H1 (cell line): ENCODE measurements at regions not wholly inside any gene's neighbourhood (a gene's known extent, or its start where the extent isn't known, plus 50 kb on each side); places are given as distances from the start of the nearest gene placed in this dataset.

Experiments
- CTCF ChIA-PET: fragments of 300-600 bp; sonication (Branson Sonifier 250); formaldehyde crosslinking; loops from one replicate; lab custom pipeline; 2021; ENCODE audit not compliant: partially characterized antibody; lab: Charles Lee
- POLR2A ChIA-PET: fragments of 300-600 bp; sonication (Branson Sonifier 250); formaldehyde crosslinking; loops from one replicate; lab custom pipeline; 2021; ENCODE audit warnings: inconsistent platforms; ENCODE audit not compliant: partially characterized antibody; lab: Charles Lee
- DNase-seq, 2 experiments: peaks; one replicate each; pipeline versions ENCODE4 v3.0.0 to v3.0.0-alpha.2; 2010 to 2022; ENCODE audit warnings: low spot score in 2 of 2, low read depth in 1 of 2, mixed read lengths in 1 of 2
- FAIRE-seq: peaks from 2 replicates; lab custom pipeline; 2011; peaks lifted over from hg19 to GRCh38; lab: Jason Lieb, UNC
- H2AFZ ChIP-seq: 2 replicates; pipeline ENCODE4 v1.8.1; 2012; ENCODE audit warnings: low read length, inconsistent platforms
- H2AK5ac ChIP-seq: 2 replicates; pipeline ENCODE4 v1.6.1; 2013; ENCODE audit warnings: low read depth, low read length
- H2BK120ac ChIP-seq: replicated peaks from 2 replicates; pipeline ENCODE3; 2013; ENCODE audit warnings: low read depth, low read length, inconsistent platforms
- H2BK12ac ChIP-seq: 2 replicates; pipeline ENCODE4 v1.6.1; 2013; ENCODE audit warnings: low read depth, low read length
- H2BK15ac ChIP-seq: 2 replicates; pipeline ENCODE4 v1.6.1; 2013; ENCODE audit warnings: low read length
- H2BK20ac ChIP-seq: 2 replicates; pipeline ENCODE4 v1.6.1; 2013; ENCODE audit warnings: low read length
- H2BK5ac ChIP-seq: 2 replicates; pipeline ENCODE4 v1.6.1; 2013; ENCODE audit warnings: low read depth, low read length
- H3K14ac ChIP-seq: 2 replicates; pipeline ENCODE4 v1.6.1; 2013; ENCODE audit warnings: inconsistent platforms; ENCODE audit not compliant: insufficient read length
- H3K18ac ChIP-seq: 2 replicates; pipeline ENCODE4 v1.6.1; 2013; ENCODE audit warnings: low read length; ENCODE audit errors: extremely low read depth
- H3K23ac ChIP-seq: 2 replicates; pipeline ENCODE4 v1.6.1; 2013; ENCODE audit warnings: inconsistent platforms; ENCODE audit not compliant: insufficient read length
- H3K23me2 ChIP-seq: 2 replicates; pipeline ENCODE4 v1.6.1; 2013; ENCODE audit warnings: low read depth, low read length
- H3K27ac ChIP-seq: 2 replicates; pipeline ENCODE4 v1.6.1; 2011; ENCODE audit warnings: low read depth, low read length, inconsistent platforms
- H3K27me3 ChIP-seq, 4 experiments: replicated peaks in 1 of 4; 1 replicate in 1 of 4; 2 replicates in 3 of 4; pipeline versions ENCODE4 v1.6.1 to v1.8.1; 2011 to 2013; ENCODE audit warnings: low read length in 3 of 4, mild to moderate bottlenecking in 3 of 4, inconsistent platforms in 2 of 4, mixed read lengths in 2 of 4, moderate library complexity in 1 of 4; ENCODE audit not compliant: control insufficient read depth in 3 of 4, insufficient read depth in 3 of 4; ENCODE audit errors: extremely low read depth in 1 of 4
- H3K36me3 ChIP-seq, 4 experiments: 2 replicates each; pipeline versions ENCODE4 v1.6.1 to v1.8.1; 2011 to 2013; ENCODE audit warnings: mild to moderate bottlenecking in 4 of 4, low read length in 3 of 4, moderate library complexity in 2 of 4, control low read depth in 1 of 4, inconsistent platforms in 1 of 4; ENCODE audit not compliant: insufficient read depth in 4 of 4, control insufficient read depth in 2 of 4
- H3K4ac ChIP-seq: replicated peaks from 2 replicates; pipeline ENCODE3; 2013; ENCODE audit warnings: low read length, low read depth, mixed read lengths, inconsistent platforms; ENCODE audit not compliant: insufficient read length
- H3K4me1 ChIP-seq, 4 experiments: replicated peaks in 1 of 4; 1 replicate in 1 of 4; 2 replicates in 3 of 4; pipeline versions ENCODE4 v1.6.1 to v1.8.1; 2011 to 2013; ENCODE audit warnings: low read length in 3 of 4, inconsistent platforms in 2 of 4, mixed read lengths in 1 of 4; ENCODE audit not compliant: insufficient read depth in 4 of 4, control insufficient read depth in 3 of 4
- H3K4me2 ChIP-seq, 2 experiments: 2 replicates each; pipeline versions ENCODE4 v1.6.1 to v1.8.1; 2011 to 2013; ENCODE audit warnings: low read depth in 2 of 2, low read length in 2 of 2, control low read depth in 1 of 2, inconsistent platforms in 1 of 2, mild to moderate bottlenecking in 1 of 2; ENCODE audit not compliant: insufficient read depth in 1 of 2
- H3K4me3 ChIP-seq, 4 experiments: fragments of 200-600, 300-600 bp in 1 of 4; sonication (generic), shearing (Covaris generic), sonication (Bioruptor Twin) in 1 of 4; 2 replicates each; pipeline versions ENCODE4 v1.5.1 to v1.8.1; 2011 to 2016; ENCODE audit warnings: low read length in 4 of 4, low read depth in 3 of 4, control low read depth in 2 of 4, inconsistent platforms in 2 of 4, mild to moderate bottlenecking in 2 of 4, mixed read lengths in 1 of 4, moderate library complexity in 1 of 4; ENCODE audit not compliant: insufficient read depth in 2 of 4; ENCODE audit errors: extremely low read depth in 1 of 4
- H3K56ac ChIP-seq: replicated peaks from 2 replicates; pipeline ENCODE3; 2013; ENCODE audit warnings: low read depth, mild to moderate bottlenecking, mixed read lengths, low read length, inconsistent platforms; ENCODE audit not compliant: insufficient read length
- H3K79me1 ChIP-seq: 2 replicates; pipeline ENCODE4 v1.6.1; 2013; ENCODE audit warnings: low read depth, low read length, control low read depth
- H3K79me2 ChIP-seq, 2 experiments: 2 replicates each; pipeline versions ENCODE4 v1.6.1 to v1.8.1; 2012 to 2013; ENCODE audit warnings: low read length in 2 of 2, mild to moderate bottlenecking in 2 of 2, inconsistent platforms in 1 of 2; ENCODE audit not compliant: insufficient read depth in 2 of 2, control insufficient read depth in 1 of 2
- H3K9ac ChIP-seq, 4 experiments: replicated peaks in 1 of 4; 1 replicate in 1 of 4; 2 replicates in 3 of 4; pipeline versions ENCODE4 v1.6.1 to v1.8.1; 2011 to 2013; ENCODE audit warnings: low read depth in 3 of 4, low read length in 3 of 4, control low read depth in 2 of 4, mild to moderate bottlenecking in 2 of 4, moderate library complexity in 2 of 4, inconsistent platforms in 1 of 4; ENCODE audit errors: extremely low read depth in 1 of 4
- H3K9me3 ChIP-seq, 2 experiments: 2 replicates each; pipeline versions ENCODE4 v1.6.1 to v1.8.1; 2012 to 2013; ENCODE audit warnings: mild to moderate bottlenecking in 2 of 2, moderate library complexity in 2 of 2, control low read depth in 1 of 2, inconsistent platforms in 1 of 2, low read depth in 1 of 2, low read length in 1 of 2, mixed read lengths in 1 of 2; ENCODE audit not compliant: insufficient read depth in 2 of 2
- H4K20me1 ChIP-seq, 2 experiments: replicated peaks in 1 of 2; 2 replicates each; pipeline versions ENCODE3 to v1.8.1; 2011 to 2013; ENCODE audit warnings: inconsistent platforms in 2 of 2, low read length in 2 of 2, mild to moderate bottlenecking in 1 of 2; ENCODE audit not compliant: insufficient read depth in 2 of 2, control insufficient read depth in 1 of 2
- H4K5ac ChIP-seq: 2 replicates; pipeline ENCODE4 v1.6.1; 2013; ENCODE audit warnings: low read length, low read depth, mixed read lengths, inconsistent platforms; ENCODE audit not compliant: insufficient read length
- H4K8ac ChIP-seq: 2 replicates; pipeline ENCODE4 v1.8.0; 2013; ENCODE audit warnings: mild to moderate bottlenecking, moderate library complexity, low read length, inconsistent platforms; ENCODE audit not compliant: insufficient read depth; ENCODE audit errors: extremely low read depth
- H4K91ac ChIP-seq: replicated peaks from 2 replicates; pipeline ENCODE3; 2013; ENCODE audit warnings: low read length, mixed read lengths, inconsistent platforms; ENCODE audit not compliant: insufficient read length
- CBX5 ChIP-seq: fragments of 300-800, 300-1000 bp; sonication (generic); IDR thresholded peaks from 2 replicates; pipeline ENCODE4 v1.7.1; 2016; ENCODE audit warnings: antibody characterized with exemption, low read length, low read depth
- HDAC6 ChIP-seq: IDR thresholded peaks from one replicate; pipeline ENCODE4 v1.7.1; 2012; ENCODE audit warnings: low read depth, mild to moderate bottlenecking, inconsistent platforms, low read length, moderate library complexity
- KDM5A ChIP-seq: fragments of 200-600 bp; IDR thresholded peaks from 2 replicates; pipeline ENCODE4 v1.7.1; 2012; ENCODE audit warnings: mild to moderate bottlenecking, low read length, inconsistent platforms, mixed read lengths
- MAX ChIP-seq: IDR thresholded peaks from 2 replicates; pipeline ENCODE4 v1.6.1; 2012; ENCODE audit warnings: inconsistent platforms
- POLR2AphosphoS5 ChIP-seq: IDR thresholded peaks from 2 replicates; pipeline ENCODE4 v1.6.1; 2011; ENCODE audit warnings: low read depth, low read length
- RFX5 ChIP-seq: IDR thresholded peaks from 2 replicates; pipeline ENCODE4 v1.6.1; 2011; ENCODE audit warnings: low read depth, low read length, improper control_type of control experiment, borderline replicate concordance
- SIN3A ChIP-seq, 2 experiments: IDR thresholded peaks in 1 of 2; conservative IDR thresholded peaks in 1 of 2; 2 replicates each; pipeline ENCODE4 v1.6.1; 2011 to 2012; ENCODE audit warnings: low read length in 2 of 2, improper control_type of control experiment in 1 of 2, low read depth in 1 of 2, mild to moderate bottlenecking in 1 of 2
- TAF1 ChIP-seq: IDR thresholded peaks from 2 replicates; pipeline ENCODE4 v1.6.1; 2011; ENCODE audit warnings: mild to moderate bottlenecking, low read depth, low read length
- TAF7 ChIP-seq: optimal IDR thresholded peaks from 2 replicates; pipeline ENCODE3; 2011; ENCODE audit warnings: low read depth, mild to moderate bottlenecking, inconsistent platforms, low read length, moderate library complexity, borderline replicate concordance
- TEAD4 ChIP-seq: IDR thresholded peaks from 2 replicates; pipeline ENCODE4 v1.6.1; 2012; ENCODE audit warnings: low read depth, low read length, inconsistent platforms, mixed read lengths
- WGBS, 2 experiments: shearing (Covaris generic) in 1 of 2; methylation state at CpG; one replicate each; pipeline versions ENCODE4 v1.1.6 to v1.1.7; 2013 to 2015; ENCODE audit warnings: low lambda C conversion rate in 2 of 2, mixed read lengths in 2 of 2, inconsistent platforms in 1 of 2, low coverage in 1 of 2, missing lambda C conversion rate in 1 of 2; ENCODE audit not compliant: insufficient replicate concordance in 2 of 2, insufficient coverage in 1 of 2, insufficient read length in 1 of 2; ENCODE audit errors: extremely low coverage in 1 of 2, missing lambda C conversion rate in 1 of 2; 5-methylcytosine and 5-hydroxymethylcytosine counted together

DNA sequence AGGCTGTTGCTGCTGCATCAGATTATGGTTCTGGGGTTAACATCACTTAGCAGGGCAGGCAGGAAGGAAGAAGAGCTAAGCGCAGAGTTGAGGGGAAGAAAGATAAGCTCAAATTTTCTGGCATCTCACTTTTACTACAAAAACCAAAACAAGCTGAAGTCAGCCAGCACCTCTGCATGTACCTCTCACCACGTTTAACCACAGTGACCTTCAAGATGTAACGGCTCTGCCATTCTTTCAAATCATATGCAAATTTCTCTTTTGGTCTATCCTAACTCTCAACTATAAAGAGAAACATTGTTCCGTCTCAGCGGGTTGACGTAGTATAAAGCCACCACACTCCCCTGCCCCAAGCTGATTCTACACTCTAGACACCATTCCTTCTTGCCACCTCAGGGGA is 154.4 kb downstream of the OMA1 start:
- no peak for FAIRE-seq
- CTCF ChIA-PET: interaction anchor here (0.7 to 2.2 kb wide), 5 partner anchors 10 to 842 kb away, joined by 3 to 8 read pairs (median 4); no protein-coding TSS in a partner anchor

More for the DNA sequence above, 154.4 kb downstream of the OMA1 start:
- Histone ChIP-seq H4K8ac (no peak overlapping the region), H3K18ac (0 out of 2 replicates have a peak overlapping the region, but pooled peaks have one; percentile 25), H4K20me1 (no peaks in the 10 kb centered on the region), H3K4me1 (peaks cover 0 to 24% (median 7%) of the 10 kb centered on the region in 4 experiments; a peak in 3 of 7 replicates), H3K4me3 (no peak overlapping the region), H2BK20ac (no peak overlapping the region), H2BK12ac (0 out of 2 replicates have a peak overlapping the region, but pooled peaks have one; percentile 90), H3K79me1 (no peaks in the 10 kb centered on the region), H3K23ac (no peak overlapping the region), H3K27me3 (no peaks in the 10 kb centered on the region), H3K4me2 (peak overlapping the region in 1 of 2 experiments; percentile 48; a peak in 2 of 4 replicates), H2BK15ac (peak overlapping the region; percentile 8; the same call in 1 of the 2 replicates), H2AFZ (no peak overlapping the region), H3K36me3 (no peaks in the 10 kb centered on the region), H4K5ac (no peak overlapping the region), H3K4ac (no peak overlapping the region), H3K56ac (no peak overlapping the region), H3K27ac (no peak overlapping the region), H3K23me2 (peaks cover 1% of the 10 kb centered on the region; the same call in 1 of the 2 replicates), H2BK120ac (no peak overlapping the region), H3K14ac (no peak overlapping the region), H2BK5ac (no peak overlapping the region), H3K79me2 (no peaks in the 10 kb centered on the region), H3K9ac (no peak overlapping the region), H2AK5ac (no peak overlapping the region), H4K91ac (no peak overlapping the region), H3K9me3 (no peaks in the 10 kb centered on the region)
- DNase-seq: no peak
- 63% methylated on average over 6 of the region's 6 CpGs; no CpG with 5 or more reads in 1 of the 2 experiments for WGBS, 2 experiments
- POLR2A ChIA-PET: no interaction called here
- TF ChIP-seq RFX5: no peak
- TF ChIP-seq SIN3A (conservative IDR thresholded peaks at IDR 0.05 in 1 of 2, IDR thresholded peaks at IDR 0.05 in 1 of 2; ENCODE audit: low read depth in 1 of 2, low read length in 2 of 2): no peak
- no peak for TF ChIP-seq CBX5
- no peak for TF ChIP-seq POLR2AphosphoS5
- no peak for TF ChIP-seq KDM5A
- no peak for TF ChIP-seq MAX
- no peak for TF ChIP-seq HDAC6
- TF ChIP-seq TAF1: no peak
- no peak for TF ChIP-seq TAF7
- no peak for TF ChIP-seq TEAD4
